ENCODE measurements at regions not wholly inside any gene's neighbourhood (a gene's known extent, or its start where the extent isn't known, plus 50 kb on each side); places are given as distances from the start of the nearest gene placed in this dataset.

DNA sequence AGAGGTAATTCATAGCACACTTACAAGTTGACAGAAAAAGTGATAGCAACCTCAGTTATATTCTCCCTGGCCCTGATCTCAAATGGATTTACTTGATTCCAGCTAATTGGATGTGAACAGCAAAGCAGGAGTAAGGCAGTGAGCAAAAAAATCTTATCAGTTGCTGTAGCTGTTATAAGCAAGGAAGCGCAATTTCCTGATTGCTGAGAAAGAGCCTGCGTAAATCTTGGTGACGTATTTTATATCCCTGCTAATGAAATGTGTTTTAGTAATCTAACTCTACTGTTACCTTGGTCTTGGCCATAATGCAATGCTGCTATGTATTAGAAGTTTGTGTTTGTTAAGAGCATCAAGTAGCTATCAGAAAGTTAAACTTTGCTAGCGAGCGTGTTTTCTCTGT is 661.2 kb upstream of the SEMA6A start:
- DNase-seq (ENCODE audit: low read depth) = no peak
- TF ChIP-seq, protein P1, sequence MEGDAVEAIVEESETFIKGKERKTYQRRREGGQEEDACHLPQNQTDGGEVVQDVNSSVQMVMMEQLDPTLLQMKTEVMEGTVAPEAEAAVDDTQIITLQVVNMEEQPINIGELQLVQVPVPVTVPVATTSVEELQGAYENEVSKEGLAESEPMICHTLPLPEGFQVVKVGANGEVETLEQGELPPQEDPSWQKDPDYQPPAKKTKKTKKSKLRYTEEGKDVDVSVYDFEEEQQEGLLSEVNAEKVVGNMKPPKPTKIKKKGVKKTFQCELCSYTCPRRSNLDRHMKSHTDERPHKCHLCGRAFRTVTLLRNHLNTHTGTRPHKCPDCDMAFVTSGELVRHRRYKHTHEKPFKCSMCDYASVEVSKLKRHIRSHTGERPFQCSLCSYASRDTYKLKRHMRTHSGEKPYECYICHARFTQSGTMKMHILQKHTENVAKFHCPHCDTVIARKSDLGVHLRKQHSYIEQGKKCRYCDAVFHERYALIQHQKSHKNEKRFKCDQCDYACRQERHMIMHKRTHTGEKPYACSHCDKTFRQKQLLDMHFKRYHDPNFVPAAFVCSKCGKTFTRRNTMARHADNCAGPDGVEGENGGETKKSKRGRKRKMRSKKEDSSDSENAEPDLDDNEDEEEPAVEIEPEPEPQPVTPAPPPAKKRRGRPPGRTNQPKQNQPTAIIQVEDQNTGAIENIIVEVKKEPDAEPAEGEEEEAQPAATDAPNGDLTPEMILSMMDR (IDR thresholded peaks at IDR 0.05; ENCODE audit: control insufficient read depth, insufficient read depth, low read depth, low read length, missing control alignments) = no peak
- no peak overlapping the region for H3K4me3 ChIP-seq (ENCODE audit: control insufficient read depth, low read depth, low read length)

DNA sequence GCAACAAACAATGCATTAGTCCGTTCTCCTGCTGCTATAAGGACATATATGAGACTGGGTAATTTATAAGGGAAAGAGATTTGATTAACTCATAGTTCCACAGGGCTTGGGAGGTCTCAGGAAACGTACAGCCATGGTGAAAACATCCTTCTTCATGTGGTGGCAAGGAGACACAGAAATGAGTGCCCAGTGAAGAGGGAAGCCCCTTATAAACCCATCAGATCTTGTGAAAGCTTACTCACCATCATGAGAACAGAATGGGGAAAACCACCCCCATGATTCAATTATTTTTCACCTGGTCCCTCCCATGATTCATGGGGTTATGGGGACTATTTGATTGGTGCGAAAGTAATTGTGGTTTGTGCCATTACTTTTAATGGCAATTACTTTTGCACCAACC is 655.8 kb upstream of the SEMA6A start:
- TF ChIP-seq, protein P1 (IDR thresholded peaks at IDR 0.05; ENCODE audit: control insufficient read depth, insufficient read depth, low read depth, low read length, missing control alignments) = no peak
- DNase-seq (ENCODE audit: low read depth) = no peak
- H3K4me3 ChIP-seq (ENCODE audit: control insufficient read depth, low read depth, low read length) = no peak overlapping the region

DNA sequence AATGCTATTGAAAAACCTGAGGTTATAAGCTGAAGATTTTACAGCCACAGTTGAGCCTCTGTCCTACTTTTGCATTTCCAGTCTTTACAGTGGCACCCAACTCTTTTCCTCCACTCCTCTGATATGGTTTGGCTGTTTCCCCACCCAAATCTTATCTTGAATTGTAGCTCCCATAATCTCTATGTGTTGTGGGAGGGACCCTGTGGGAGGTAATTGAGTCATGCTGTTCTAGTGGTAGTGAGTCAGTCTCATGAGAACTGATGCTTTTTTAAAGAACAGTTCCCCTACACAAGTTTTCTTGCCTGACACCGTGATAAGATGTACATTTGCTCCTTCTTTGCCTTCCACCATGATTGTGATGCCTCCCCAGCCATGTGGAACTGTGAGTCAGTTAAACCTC is 646.1 kb upstream of the SEMA6A start:
- H3K4me3 ChIP-seq (ENCODE audit: control insufficient read depth, low read depth, low read length) = no peak overlapping the region
- TF ChIP-seq, protein P1 (IDR thresholded peaks at IDR 0.05; ENCODE audit: control insufficient read depth, insufficient read depth, low read depth, low read length, missing control alignments) = no peak
- no peak for DNase-seq (ENCODE audit: low read depth)

DNA sequence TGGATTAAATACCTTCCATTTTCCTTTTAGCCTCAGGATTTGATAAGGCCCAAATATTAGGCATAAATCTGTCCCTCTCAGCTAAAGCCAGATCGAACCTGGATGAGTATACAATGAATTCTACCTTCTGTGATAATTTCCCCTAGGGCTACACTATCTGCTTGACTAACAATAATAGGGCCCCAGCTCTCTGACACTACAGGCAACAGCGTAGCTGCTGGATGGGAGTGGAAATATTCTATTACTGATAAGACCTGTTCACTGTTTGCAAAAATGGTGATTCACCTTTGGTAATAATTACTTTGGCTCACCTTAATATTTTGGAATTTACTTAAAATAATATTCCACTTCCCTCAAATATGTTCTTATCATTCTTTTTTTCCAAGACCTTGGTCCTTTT is 644.2 kb upstream of the SEMA6A start:
- TF ChIP-seq, protein P1 (IDR thresholded peaks at IDR 0.05; ENCODE audit: control insufficient read depth, insufficient read depth, low read depth, low read length, missing control alignments) = no peak
- no peak for DNase-seq (ENCODE audit: low read depth)
- no peak overlapping the region for H3K4me3 ChIP-seq (ENCODE audit: control insufficient read depth, low read depth, low read length)

DNA sequence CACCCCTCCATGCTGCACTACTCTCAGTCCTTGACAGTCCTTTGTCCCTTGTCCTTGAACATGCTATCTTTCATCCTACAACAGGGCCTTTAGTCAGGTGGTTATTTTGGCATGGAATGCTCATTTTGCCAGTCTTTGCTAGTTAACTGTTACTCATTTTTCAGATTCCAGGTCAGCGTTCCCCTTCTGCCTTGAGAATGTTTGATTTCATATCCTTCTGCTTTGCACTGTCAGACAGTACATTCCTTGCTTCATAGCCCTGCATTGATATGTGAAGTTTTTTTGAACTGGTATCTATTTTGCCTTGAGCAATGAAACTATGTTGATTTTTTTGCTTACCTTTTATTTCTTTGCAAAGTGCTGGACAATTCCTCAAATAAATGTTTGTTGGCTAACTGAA is 638.2 kb upstream of the SEMA6A start:
- TF ChIP-seq, protein P1 (IDR thresholded peaks at IDR 0.05; ENCODE audit: control insufficient read depth, insufficient read depth, low read depth, low read length, missing control alignments) = no peak
- H3K4me3 ChIP-seq (ENCODE audit: control insufficient read depth, low read depth, low read length) = no peak overlapping the region
- DNase-seq (ENCODE audit: low read depth) = no peak

DNA sequence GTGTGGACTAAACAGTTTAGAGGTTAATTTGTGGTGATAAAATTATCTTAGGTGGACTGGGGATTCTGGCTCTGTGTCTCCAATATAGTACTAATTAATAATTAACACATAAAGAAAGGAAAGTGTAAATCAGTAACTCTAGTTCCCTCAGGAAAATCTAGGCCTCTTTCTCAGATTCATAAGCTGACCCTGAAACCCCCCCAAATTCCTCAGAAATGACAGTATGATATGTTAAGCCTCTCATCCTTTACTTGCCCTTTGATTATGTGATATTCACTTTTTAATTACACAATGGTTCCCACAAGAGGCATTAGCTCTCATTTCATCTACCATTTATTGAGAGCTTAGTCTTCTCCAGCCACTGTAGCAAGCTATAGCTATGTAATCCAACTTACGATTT is 636.2 kb upstream of the SEMA6A start:
- no peak overlapping the region for H3K4me3 ChIP-seq (ENCODE audit: control insufficient read depth, low read depth, low read length)
- DNase-seq (ENCODE audit: low read depth) = no peak
- TF ChIP-seq, protein P1 (IDR thresholded peaks at IDR 0.05; ENCODE audit: control insufficient read depth, insufficient read depth, low read depth, low read length, missing control alignments) = no peak

DNA sequence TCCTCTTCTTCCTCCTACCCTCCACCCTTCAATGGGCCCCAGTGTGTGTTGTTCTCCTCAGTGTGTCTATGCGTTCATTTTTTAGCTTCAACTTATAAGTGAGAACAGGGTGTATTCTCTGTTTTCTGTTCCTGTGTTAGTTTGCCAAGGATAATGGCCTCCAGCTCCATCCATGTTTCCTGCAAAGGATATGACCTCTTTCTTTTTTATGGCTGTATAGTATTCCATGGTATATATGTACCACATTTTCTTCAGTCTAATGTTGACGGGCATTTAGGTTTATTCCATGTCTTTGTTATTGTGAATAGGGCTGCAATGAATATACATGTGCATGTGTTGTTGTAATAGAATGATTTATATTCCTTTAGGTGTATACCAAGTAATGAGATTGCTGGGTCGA is 634.9 kb upstream of the SEMA6A start:
- no peak overlapping the region for H3K4me3 ChIP-seq (ENCODE audit: control insufficient read depth, low read depth, low read length)
- TF ChIP-seq, protein P1 (IDR thresholded peaks at IDR 0.05; ENCODE audit: control insufficient read depth, insufficient read depth, low read depth, low read length, missing control alignments) = no peak
- DNase-seq (ENCODE audit: low read depth) = no peak
